ENCODE measurements at regions not wholly inside any gene's neighbourhood (a gene's known extent, or its start where the extent isn't known, plus 50 kb on each side); places are given as distances from the start of the nearest gene placed in this dataset.

DNA sequence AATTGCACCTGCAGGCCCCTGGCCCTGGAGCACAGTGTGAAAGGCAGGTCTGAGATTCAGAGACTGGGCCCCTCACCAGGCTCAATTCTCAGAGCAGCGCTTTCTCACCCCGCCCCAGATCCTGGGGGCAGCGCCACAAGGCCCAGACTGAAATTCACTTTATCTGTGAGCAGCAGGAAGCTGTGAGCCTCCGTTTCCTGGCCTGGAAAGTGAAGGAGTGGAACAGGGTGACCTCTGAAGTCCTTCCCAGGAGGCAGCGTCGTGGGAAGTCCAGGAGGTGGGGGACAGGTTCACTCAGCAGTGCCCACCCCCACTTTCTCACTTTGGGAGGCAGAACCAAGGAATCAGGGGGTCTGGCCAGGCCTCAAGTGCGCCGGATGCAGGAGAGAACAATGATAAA is 235.4 kb downstream of the NDUFA10 start:
- TF ChIP-seq TOX (CRISPR knock-in tag; IDR thresholded peaks at IDR 0.05; ENCODE audit: borderline replicate concordance) (no peak), ZFP30 (CRISPR knock-in tag; IDR thresholded peaks at IDR 0.05) (no peak), ISL1 (CRISPR knock-in tag; IDR thresholded peaks at IDR 0.05) (no peak), ZC3H10 (CRISPR knock-in tag; IDR thresholded peaks at IDR 0.05) (no peak), TSHZ2 (CRISPR knock-in tag; IDR thresholded peaks at IDR 0.05) (no peak), CSDC2 (CRISPR knock-in tag; IDR thresholded peaks at IDR 0.05) (no peak), ZNF70 (CRISPR knock-in tag; IDR thresholded peaks at IDR 0.05) (no peak), OSR1 (CRISPR knock-in tag; IDR thresholded peaks at IDR 0.05) (no peak), CREB5 (CRISPR knock-in tag; IDR thresholded peaks at IDR 0.05; ENCODE audit: low read depth) (no peak)
- ATAC-seq = no peak

- no peak for TF ChIP-seq ZFP3 (CRISPR knock-in tag; IDR thresholded peaks at IDR 0.05)
- no peak for TF ChIP-seq ISL1 (CRISPR knock-in tag; IDR thresholded peaks at IDR 0.05)
- no peak for TF ChIP-seq ZNF8 (CRISPR knock-in tag; IDR thresholded peaks at IDR 0.05)
- TF ChIP-seq RARB (CRISPR knock-in tag; IDR thresholded peaks at IDR 0.05) = no peak
- no peak for TF ChIP-seq ZFP30 (CRISPR knock-in tag; IDR thresholded peaks at IDR 0.05)
- no peak for TF ChIP-seq ZNF565 (CRISPR knock-in tag; conservative IDR thresholded peaks at IDR 0.05; ENCODE audit: low read depth)
- no peak for TF ChIP-seq ZNF70 (CRISPR knock-in tag; IDR thresholded peaks at IDR 0.05)
- no peak for TF ChIP-seq TOX (CRISPR knock-in tag; IDR thresholded peaks at IDR 0.05; ENCODE audit: borderline replicate concordance)
- TF ChIP-seq ESRRG (CRISPR knock-in tag; IDR thresholded peaks at IDR 0.05) = no peak
- no peak for TF ChIP-seq CREB5 (CRISPR knock-in tag; IDR thresholded peaks at IDR 0.05; ENCODE audit: low read depth)
- no peak for TF ChIP-seq ARNTL (CRISPR knock-in tag; IDR thresholded peaks at IDR 0.05; ENCODE audit: borderline replicate concordance, low read depth)
- TF ChIP-seq BACH2 (CRISPR knock-in tag; IDR thresholded peaks at IDR 0.05; ENCODE audit: borderline replicate concordance) = no peak
- TF ChIP-seq TSHZ2 (CRISPR knock-in tag; IDR thresholded peaks at IDR 0.05) = no peak
- TF ChIP-seq SNAI2 (CRISPR knock-in tag; IDR thresholded peaks at IDR 0.05) = no peak
- TF ChIP-seq ZC3H10 (CRISPR knock-in tag; IDR thresholded peaks at IDR 0.05) = no peak
- TF ChIP-seq PPARA (CRISPR knock-in tag; IDR thresholded peaks at IDR 0.05; ENCODE audit: borderline replicate concordance) = no peak
- no peak for ATAC-seq
These were observed 236.5 kb downstream of the NDUFA10 start for GRCh38 chr2:239788576-239789098.

DNA sequence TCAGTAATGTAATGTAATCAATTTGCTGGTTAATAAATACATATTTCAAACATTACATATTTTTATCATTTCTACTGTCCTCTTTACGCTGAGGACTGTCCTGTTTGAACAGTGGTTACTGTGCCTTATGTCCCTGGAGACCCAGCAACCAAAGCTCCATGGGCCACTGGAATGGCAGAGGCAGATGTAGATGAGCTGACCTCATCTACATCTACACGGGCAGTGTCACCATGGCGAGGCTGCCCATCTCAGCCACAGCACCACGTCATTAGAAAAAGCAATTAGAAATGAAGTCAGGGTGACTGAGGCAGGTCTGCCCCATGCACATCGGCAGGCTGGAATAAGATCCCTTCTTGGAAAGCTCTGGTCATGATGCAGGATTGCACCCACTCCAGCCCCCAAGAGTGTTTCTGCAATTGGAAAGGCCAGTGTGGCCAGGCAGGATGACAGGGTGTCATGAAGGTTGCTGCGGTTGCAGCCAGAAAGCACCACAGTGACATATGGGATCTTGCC is 237.5 kb downstream of the NDUFA10 start:
- TF ChIP-seq ARNTL (CRISPR knock-in tag; IDR thresholded peaks at IDR 0.05; ENCODE audit: borderline replicate concordance, low read depth) = no peak
- no peak for TF ChIP-seq BACH2 (CRISPR knock-in tag; IDR thresholded peaks at IDR 0.05; ENCODE audit: borderline replicate concordance)
- TF ChIP-seq PPARA (CRISPR knock-in tag; IDR thresholded peaks at IDR 0.05; ENCODE audit: borderline replicate concordance) = no peak
- ATAC-seq = no peak

GRCh38 chr2:239786791-239787190 is 238.4 kb downstream of the NDUFA10 start:
- no peak for ATAC-seq
- TF ChIP-seq TOX (CRISPR knock-in tag; IDR thresholded peaks at IDR 0.05; ENCODE audit: borderline replicate concordance) = no peak
